ENCODE measurements at regions not wholly inside any gene's neighbourhood (a gene's known extent, or its start where the extent isn't known, plus 50 kb on each side); places are given as distances from the start of the nearest gene placed in this dataset.

DNA sequence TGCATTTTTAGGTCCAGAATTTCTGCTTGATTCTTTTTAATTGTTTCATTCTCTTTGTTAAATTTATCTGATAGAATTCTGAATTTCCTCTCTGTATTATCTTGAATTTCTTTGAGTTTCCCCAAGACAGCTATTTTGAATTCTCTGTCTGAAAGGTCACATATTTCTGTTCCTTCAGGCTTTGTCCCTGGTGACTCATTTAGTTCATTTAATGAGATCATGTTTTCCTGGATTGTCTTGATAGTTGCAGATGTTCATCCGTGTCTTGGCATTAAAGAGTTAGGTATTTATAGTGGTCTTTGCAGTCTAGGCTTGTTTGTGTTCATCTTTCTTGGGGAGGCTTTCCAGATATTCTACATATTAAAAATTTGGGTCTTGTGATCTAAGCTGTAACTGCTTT, 694.8 kb upstream of the CCDC179 start:
- DNase-seq (ENCODE audit: extremely low read depth, insufficient read length): no peak

DNA sequence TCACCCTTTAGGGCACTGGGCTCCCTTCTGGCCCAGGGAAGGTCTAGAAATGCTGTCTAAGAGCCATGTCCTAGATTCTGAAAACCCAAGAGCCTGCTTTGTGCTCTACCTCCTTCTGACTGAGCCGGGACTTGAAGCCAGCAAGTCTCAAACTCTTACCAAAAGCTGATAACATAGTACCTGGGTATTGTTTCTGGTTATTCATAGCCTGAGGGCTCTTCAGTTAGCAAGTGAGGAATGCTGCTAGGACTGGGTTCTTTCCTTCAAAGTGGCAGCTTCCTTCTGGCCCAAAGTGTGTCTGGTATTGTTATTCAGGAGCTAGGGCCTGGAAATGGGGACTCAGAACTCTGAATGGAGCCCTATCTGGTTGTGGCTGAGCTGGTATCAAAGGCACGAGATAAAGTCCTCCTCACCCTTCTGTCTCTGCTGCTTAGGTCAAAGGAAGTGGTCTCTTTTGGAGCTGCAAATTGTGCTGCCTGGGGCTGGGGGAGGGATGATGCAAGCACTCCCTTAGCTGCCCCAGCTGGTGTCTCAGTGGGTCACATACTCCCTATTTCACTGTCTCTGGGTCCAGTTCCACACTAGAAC, 696.0 kb upstream of the CCDC179 start:
- no peak overlapping the region for H3K4me3 ChIP-seq (replicated peaks; ENCODE audit: low read depth, low read length)
- H3K36me3 ChIP-seq (ENCODE audit: control insufficient read depth, insufficient read depth, low read length): no peaks in the 10 kb centered on the region
- no peak for DNase-seq (ENCODE audit: extremely low read depth, insufficient read length)
- TF ChIP-seq, protein P1, sequence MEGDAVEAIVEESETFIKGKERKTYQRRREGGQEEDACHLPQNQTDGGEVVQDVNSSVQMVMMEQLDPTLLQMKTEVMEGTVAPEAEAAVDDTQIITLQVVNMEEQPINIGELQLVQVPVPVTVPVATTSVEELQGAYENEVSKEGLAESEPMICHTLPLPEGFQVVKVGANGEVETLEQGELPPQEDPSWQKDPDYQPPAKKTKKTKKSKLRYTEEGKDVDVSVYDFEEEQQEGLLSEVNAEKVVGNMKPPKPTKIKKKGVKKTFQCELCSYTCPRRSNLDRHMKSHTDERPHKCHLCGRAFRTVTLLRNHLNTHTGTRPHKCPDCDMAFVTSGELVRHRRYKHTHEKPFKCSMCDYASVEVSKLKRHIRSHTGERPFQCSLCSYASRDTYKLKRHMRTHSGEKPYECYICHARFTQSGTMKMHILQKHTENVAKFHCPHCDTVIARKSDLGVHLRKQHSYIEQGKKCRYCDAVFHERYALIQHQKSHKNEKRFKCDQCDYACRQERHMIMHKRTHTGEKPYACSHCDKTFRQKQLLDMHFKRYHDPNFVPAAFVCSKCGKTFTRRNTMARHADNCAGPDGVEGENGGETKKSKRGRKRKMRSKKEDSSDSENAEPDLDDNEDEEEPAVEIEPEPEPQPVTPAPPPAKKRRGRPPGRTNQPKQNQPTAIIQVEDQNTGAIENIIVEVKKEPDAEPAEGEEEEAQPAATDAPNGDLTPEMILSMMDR (IDR thresholded peaks at IDR 0.05; ENCODE audit: insufficient read depth, low read length, poor library complexity, severe bottlenecking): no peak
- no peaks in the 10 kb centered on the region for H3K27me3 ChIP-seq (replicated peaks; ENCODE audit: control insufficient read depth, insufficient read depth, low read length)

More for the DNA sequence above, 694.8 kb upstream of the CCDC179 start:
- Histone ChIP-seq H3K4me3 (replicated peaks; ENCODE audit: low read depth, low read length) (no peak overlapping the region), H3K27me3 (replicated peaks; ENCODE audit: control insufficient read depth, insufficient read depth, low read length) (no peaks in the 10 kb centered on the region), H3K36me3 (ENCODE audit: control insufficient read depth, insufficient read depth, low read length) (no peaks in the 10 kb centered on the region)
- TF ChIP-seq, protein P1 (IDR thresholded peaks at IDR 0.05; ENCODE audit: insufficient read depth, low read length, poor library complexity, severe bottlenecking): no peak

DNA sequence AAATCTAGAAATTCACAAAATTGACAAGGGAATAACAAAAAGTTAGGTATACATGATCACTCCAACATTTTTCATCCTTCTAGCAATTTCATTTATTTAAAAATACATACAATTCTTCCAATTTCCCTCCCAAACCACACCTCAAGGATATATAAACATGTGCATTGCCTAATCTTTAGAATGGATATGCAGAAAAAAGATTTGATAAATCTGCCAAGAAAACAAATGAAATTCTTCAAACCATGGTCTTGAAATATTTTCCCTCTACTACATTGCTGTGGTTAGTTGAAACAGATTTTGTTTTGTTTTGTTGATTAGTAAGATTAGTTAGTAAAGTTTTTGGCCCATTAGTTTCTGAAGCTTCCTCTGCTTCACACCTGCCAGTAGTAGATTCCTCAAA, 703.3 kb upstream of the CCDC179 start:
- H3K36me3 ChIP-seq (ENCODE audit: control insufficient read depth, insufficient read depth, low read length): no peaks in the 10 kb centered on the region
- no peaks in the 10 kb centered on the region for H3K27me3 ChIP-seq (replicated peaks; ENCODE audit: control insufficient read depth, insufficient read depth, low read length)
- DNase-seq (ENCODE audit: extremely low read depth, insufficient read length): no peak
- TF ChIP-seq, protein P1 (IDR thresholded peaks at IDR 0.05; ENCODE audit: insufficient read depth, low read length, poor library complexity, severe bottlenecking): no peak
- H3K4me3 ChIP-seq (replicated peaks; ENCODE audit: low read depth, low read length): no peak overlapping the region

DNA sequence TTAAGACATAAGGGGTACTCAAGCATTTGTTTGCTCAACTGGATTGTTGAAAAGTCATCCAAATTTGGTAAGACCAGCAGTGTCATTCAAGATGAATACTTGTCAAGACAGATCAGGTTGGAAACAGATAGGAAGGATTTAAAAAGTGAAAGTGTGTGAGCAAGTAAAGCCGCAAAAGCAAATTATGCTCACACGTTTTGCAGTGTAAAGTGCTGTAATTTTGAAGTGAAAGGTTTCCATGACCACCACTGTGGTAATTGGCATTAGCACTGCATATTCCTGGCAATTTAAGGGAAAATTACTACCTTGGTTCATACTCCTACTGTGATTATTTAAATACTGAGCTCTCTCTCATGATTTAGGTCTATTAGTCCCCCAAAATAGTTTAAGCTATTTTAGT, 704.1 kb upstream of the CCDC179 start:
- H3K27me3 ChIP-seq (replicated peaks; ENCODE audit: control insufficient read depth, insufficient read depth, low read length): no peaks in the 10 kb centered on the region
- H3K4me3 ChIP-seq (replicated peaks; ENCODE audit: low read depth, low read length): no peak overlapping the region
- no peaks in the 10 kb centered on the region for H3K36me3 ChIP-seq (ENCODE audit: control insufficient read depth, insufficient read depth, low read length)
- TF ChIP-seq, protein P1 (IDR thresholded peaks at IDR 0.05; ENCODE audit: insufficient read depth, low read length, poor library complexity, severe bottlenecking): no peak
- no peak for DNase-seq (ENCODE audit: extremely low read depth, insufficient read length)

DNA sequence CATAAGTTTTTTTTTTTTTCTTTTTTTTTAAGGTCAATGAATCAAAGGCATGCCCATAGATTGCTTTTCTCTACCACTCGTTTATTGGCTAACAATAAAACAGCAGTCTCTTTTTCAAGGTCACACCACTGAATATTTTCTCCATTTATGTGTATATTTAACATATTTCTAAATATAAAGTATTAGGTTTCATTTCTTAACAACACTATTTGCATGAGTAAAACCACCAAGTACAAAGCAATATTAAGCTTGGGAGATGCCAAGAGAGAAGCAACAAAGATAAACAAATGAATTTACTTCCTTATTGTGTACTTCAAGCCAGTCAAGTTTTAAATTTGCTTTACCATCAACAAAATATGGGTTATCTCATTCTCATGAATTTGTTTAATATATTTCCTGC, 708.9 kb upstream of the CCDC179 start:
- Histone ChIP-seq H3K36me3 (ENCODE audit: control insufficient read depth, insufficient read depth, low read length) (no peaks in the 10 kb centered on the region), H3K27me3 (replicated peaks; ENCODE audit: control insufficient read depth, insufficient read depth, low read length) (no peaks in the 10 kb centered on the region), H3K4me3 (replicated peaks; ENCODE audit: low read depth, low read length) (no peak overlapping the region)
- TF ChIP-seq, protein P1 (IDR thresholded peaks at IDR 0.05; ENCODE audit: insufficient read depth, low read length, poor library complexity, severe bottlenecking): no peak
- DNase-seq (ENCODE audit: extremely low read depth, insufficient read length): no peak

DNA sequence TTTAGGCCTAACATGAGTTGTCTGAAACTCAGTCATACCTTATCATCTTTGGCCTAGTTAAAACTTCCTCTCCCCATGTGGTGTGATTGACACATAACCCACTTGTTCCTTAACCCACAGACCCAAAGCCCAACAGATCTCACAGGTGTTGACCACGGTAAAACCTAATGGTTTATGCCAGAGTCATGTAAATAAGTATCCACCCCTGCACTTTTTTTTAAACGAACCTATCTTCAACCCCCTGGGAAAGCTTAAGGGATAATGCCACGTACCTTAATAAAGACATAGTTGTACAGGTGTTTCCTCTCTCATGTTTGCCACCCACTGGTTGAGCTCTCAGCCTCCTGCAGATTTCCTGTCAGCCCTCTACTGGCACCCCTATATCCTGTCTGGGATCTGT, 709.3 kb upstream of the CCDC179 start:
- TF ChIP-seq, protein P1 (IDR thresholded peaks at IDR 0.05; ENCODE audit: insufficient read depth, low read length, poor library complexity, severe bottlenecking): no peak
- H3K36me3 ChIP-seq (ENCODE audit: control insufficient read depth, insufficient read depth, low read length): no peaks in the 10 kb centered on the region
- no peak overlapping the region for H3K4me3 ChIP-seq (replicated peaks; ENCODE audit: low read depth, low read length)
- DNase-seq (ENCODE audit: extremely low read depth, insufficient read length): no peak
- H3K27me3 ChIP-seq (replicated peaks; ENCODE audit: control insufficient read depth, insufficient read depth, low read length): no peaks in the 10 kb centered on the region

Data from GM06990 (cell line).